ENCODE measurements at regions not wholly inside any gene's neighbourhood (a gene's known extent, or its start where the extent isn't known, plus 50 kb on each side); places are given as distances from the start of the nearest gene placed in this dataset.
"Not testable (repeated sequence)": the region's sequence is repeated elsewhere in the genome, so short reads cannot be mapped to it uniquely, and the experiment has no call there.

- ATAC-seq (no peak), DNase-seq (no peak)
Observed at GRCh38 chr6:133052465-133052864, 188.7 kb upstream of the EYA4 start.

DNA sequence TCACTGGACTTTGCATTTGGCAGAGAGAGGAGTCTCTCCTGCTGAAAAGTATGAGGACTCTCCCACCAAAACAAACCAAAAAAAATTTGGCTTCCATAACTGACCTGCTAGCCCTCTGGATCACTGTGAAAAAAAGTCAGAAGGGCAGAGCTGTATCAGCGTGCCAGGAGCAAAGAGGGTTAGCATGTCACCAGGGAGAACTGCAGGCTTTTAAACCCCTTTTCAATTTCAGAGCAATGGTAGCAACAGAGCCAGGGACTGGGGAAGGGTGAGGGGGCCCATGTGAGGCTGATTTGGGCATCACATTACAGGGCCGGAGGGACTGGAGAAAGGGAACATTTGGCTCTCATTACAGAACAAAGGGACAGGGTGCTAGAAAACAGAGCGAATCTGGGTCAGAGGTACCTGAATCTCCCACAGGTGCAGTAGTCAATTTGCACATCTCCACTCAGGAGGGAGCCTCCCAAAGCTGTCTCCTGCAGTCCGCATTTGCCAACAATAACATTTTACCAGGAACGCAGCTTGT lies 185.7 kb upstream of the EYA4 start:
- no peak for DNase-seq
- ATAC-seq: no peak

- DNase-seq (no peak), ATAC-seq (no peak)
Observed at GRCh38 chr6:133057352-133057751, 183.8 kb upstream of the EYA4 start.

- ATAC-seq (no peak), DNase-seq (no peak)
Observed at GRCh38 chr6:133062077-133062476, 179.1 kb upstream of the EYA4 start.

GRCh38 chr6:133062696-133063306 lies 178.4 kb upstream of the EYA4 start:
- DNase-seq (no peak), ATAC-seq (no peak)

DNA sequence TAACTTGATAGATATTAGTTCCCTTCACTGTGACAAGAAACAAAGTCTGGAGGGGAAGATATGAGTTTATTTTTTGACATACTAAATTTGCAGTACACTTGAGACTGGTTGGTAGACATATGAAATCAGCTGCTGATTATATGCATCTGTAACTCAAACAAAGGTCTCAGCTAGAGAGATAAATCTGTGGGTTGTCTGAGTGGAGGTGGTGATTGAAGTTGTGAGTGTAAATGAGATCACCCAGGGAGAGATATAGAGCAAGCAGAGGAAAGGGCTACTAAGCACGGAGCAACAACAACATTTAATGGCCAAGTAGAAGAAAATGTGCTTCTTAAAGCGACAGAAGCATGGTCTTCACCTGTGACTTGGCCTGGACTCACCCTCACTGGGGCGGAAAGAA lies 173.2 kb upstream of the EYA4 start:
- ATAC-seq: no peak
- no peak for DNase-seq

- DNase-seq (no peak), ATAC-seq (no peak)
Observed at GRCh38 chr6:133070410-133071043, 170.6 kb upstream of the EYA4 start.

DNA sequence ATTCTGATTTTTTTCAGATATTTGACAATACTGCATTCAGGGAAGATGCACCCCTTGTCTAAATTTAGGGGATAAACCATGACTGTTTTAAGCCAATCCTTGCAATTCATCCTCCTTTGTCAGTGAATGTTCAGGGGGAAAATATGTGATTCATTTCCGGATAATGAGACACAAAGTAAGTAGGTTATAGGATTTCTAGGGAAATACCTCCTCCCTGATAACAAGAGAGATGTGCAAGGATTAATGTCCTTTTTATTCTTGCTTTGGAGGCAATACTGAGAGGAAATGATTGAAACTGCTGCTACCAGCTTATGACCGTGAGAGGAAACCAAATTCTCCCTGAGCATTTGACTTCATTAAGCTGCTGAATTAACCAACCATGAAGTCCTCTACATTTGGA lies 161.3 kb upstream of the EYA4 start:
- no peak for DNase-seq
- ATAC-seq: no peak

DNA sequence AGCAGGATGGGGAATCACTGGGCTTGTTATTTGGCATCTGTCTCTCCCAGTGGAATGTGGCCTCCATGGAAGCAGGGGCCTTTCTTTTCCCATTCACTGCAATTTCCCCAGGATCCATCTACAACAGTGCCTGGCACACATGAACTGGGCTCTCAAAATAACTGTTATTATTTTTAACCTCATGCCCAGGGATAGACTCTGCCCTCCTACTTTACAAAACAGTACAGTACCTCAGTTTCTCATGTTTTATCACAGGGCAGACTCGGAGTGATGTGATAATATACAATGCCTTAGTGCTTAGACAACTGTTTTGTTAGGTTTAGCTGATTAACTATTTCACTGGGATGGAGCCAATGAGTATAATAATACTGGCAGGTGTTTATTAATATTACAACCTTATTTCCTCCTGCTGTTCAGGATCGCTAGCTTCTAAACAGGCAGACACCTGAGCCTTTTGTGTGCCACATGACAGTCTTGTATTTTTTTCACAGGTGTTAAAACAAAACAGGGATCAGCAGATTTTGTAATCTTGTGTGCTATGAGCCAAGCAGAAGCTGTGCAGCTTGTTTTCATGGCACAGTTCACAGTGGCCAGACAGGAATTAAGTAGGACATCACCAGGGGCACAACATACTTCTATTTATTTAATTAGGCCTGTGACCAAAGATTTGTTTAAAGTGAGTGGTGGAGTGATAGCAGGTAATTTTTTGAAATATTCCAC lies 157.7 kb upstream of the EYA4 start:
- ATAC-seq: no peak
- no peak for DNase-seq

GRCh38 chr6:133085471-133085870 lies 155.7 kb upstream of the EYA4 start:
- no peak for DNase-seq
- ATAC-seq: no peak

GRCh38 chr6:133085896-133086295 lies 155.3 kb upstream of the EYA4 start:
- ATAC-seq: no peak
- DNase-seq: no peak

DNA sequence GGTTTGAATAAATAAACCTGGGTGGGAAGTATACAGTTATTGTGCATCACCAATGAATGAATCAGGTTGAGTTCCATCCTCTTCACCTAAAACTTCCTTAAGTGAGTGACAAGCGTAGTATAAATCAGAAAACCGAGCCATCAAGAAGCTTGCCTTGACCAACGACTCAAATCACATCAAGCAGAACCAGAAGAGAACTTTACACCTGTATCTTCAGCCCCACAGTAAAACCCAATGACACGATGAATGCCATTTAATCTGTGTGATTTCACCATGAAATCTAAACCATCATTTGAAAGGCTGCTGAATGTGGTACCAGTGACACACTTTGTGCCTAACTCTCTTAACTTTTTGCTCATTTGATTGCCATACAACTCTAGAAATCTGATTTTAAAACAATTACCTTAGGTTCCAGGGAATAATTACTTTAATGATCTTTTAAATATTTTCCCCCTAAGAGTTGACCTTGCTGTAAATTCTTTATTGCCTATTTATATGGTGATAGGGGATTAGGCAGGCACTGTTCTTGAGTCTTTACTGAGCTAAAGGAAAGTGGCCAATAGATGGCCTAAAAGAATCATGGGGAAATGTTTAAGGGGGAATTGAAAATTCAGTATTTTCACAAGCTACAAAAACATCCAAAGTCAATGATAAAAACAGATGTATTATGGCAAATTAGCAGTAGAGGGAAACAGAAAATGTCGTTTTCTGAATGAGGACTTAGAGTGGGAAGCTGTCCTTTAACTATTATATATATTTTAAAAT lies 152.0 kb upstream of the EYA4 start:
- ATAC-seq (no peak), DNase-seq (no peak)

GRCh38 chr6:133092199-133092598 lies 149.0 kb upstream of the EYA4 start:
- no peak for ATAC-seq
- no peak for DNase-seq

GRCh38 chr6:133092771-133093170 lies 148.4 kb upstream of the EYA4 start:
- DNase-seq: no peak

DNA sequence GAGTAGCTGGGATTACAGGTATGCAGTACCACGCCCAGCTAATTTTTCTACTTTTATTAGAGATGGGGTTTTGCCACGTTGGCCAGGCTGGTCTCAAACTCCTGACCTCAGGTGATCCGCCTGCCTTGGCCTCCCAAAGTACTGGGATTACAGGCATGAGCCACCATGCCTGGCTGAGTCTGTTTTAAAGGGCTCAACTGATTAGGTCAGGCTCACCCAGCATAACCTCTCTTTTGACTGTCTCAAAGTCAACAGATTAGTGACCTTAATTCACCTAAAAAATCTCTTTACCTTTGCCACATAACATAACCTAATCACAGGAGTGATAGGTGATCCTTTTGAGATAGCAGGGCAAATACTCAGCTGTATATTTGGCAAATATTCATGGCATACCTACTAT lies 147.9 kb upstream of the EYA4 start:
- not testable (repeated sequence) for ATAC-seq, DNase-seq

More at GRCh38 chr6:133092771-133093170, 148.4 kb upstream of the EYA4 start:
- no peak for ATAC-seq

- ATAC-seq (no peak), DNase-seq (no peak)
Observed at GRCh38 chr6:133093956-133094355, 147.2 kb upstream of the EYA4 start.

- DNase-seq (no peak), ATAC-seq (no peak)
Observed at GRCh38 chr6:133097208-133097607, 143.9 kb upstream of the EYA4 start.

- no peak for ATAC-seq
- DNase-seq: no peak
Observed at GRCh38 chr6:133099573-133099972, 141.6 kb upstream of the EYA4 start.

DNA sequence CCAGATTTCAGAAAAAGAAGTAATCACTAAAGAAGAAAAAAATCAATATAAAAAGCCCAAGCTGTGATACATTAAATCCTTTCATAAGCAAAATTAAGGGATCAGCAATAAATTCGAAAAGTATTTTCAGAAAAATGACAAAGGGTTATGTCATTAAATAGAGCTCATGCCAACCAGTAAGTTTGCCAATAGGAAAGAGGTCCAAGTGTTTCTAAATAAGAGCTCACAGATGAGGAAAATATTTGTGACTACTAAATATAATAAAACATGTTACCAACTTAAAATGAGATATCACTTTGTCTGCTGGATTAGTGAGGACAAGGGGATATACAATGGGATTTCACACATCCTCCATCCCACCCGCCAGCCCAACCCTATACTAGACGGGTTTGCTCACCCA lies 140.3 kb upstream of the EYA4 start:
- ATAC-seq (no peak), DNase-seq (no peak)

- DNase-seq (no peak), ATAC-seq (no peak)
Observed at GRCh38 chr6:133101790-133102189, 139.4 kb upstream of the EYA4 start.

GRCh38 chr6:133106934-133107333 lies 134.2 kb upstream of the EYA4 start:
- no peak for ATAC-seq
- no peak for DNase-seq

DNA sequence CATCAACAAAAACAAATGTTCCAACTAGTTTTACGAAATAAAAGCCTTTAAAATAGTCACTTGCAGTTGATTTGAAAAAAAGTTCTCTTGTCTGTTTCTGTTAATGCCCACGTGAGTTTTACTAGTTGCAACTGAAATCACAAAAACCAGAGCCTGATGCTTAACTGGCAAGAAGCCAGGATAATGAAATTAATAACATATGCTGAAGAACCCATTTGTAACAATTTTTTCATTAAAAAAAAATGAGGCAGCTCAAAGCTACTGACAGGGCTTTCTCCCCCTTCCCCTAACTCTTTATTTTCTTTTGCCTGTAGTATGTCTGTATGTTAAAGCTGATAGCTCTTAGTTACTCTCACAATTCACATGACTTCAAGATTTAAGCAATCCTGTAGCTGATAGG lies 132.7 kb upstream of the EYA4 start:
- ATAC-seq (no peak), DNase-seq (no peak)

DNA sequence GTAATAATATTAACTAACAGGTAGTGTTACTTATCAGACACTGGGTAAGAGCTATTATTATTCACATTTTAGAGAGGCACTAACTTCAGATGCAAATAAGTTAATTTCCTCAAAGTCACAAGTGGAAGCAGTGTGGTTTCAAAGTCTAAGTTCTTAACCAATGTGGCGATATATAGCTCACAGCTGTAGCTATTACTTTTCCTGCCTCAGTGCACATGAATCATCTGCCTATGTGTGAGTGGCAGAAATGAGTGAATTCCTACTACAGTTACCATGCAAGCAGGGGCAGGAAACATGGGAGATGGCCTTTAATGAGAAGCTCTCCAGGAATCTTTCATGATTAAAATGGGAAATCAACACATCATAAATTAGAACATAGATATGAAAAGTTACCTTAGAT lies 126.2 kb upstream of the EYA4 start:
- no peak for ATAC-seq

More for the DNA sequence above, 126.2 kb upstream of the EYA4 start:
- DNase-seq: no peak

Data from stimulated activated naive CD8-positive, alpha-beta T cell treated with anti-CD3 and anti-CD28 coated beads, Interleukin-15, Interleukin-2, amounts not matched to agents 100 U/mL and 50 U/mL, for 24 hours (primary cell).